ENCODE measurements at regions not wholly inside any gene's neighbourhood (a gene's known extent, or its start where the extent isn't known, plus 50 kb on each side); places are given as distances from the start of the nearest gene placed in this dataset.
A peak's percentile ranks its signal among the peaks of the same experiment; 100 is the strongest.

DNA sequence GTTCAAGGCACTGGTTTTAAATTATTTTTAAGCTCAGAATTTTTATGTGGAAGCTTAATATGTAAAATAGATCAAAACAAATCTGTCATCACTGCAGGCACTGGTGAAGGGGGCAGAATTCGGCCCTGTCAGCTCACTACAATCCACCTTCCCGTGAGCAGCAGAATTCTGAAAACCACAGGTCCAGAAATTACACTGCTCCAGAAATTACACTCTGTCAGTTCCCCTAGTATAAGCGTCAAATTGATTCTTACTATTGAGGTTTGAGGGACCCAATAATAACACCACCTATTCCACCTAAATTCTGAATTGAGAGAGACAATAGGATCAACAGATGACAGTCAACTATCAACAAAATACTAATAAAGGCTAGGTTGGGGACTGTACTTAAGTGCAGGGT lies 245.5 kb downstream of the PHLDA1 start:
- H3K27ac ChIP-seq (ENCODE audit: insufficient read depth, low read length, poor library complexity, severe bottlenecking): no peak overlapping the region
- H3K36me3 ChIP-seq (ENCODE audit: control insufficient read depth, insufficient read depth, low read length): no peaks in the 10 kb centered on the region
- no peak for DNase-seq
- no peaks in the 10 kb centered on the region for H3K27me3 ChIP-seq (replicated peaks; ENCODE audit: control insufficient read depth, insufficient read depth, low read length, poor library complexity, severe bottlenecking)
- H3K4me1 ChIP-seq (ENCODE audit: control insufficient read depth, insufficient read depth, low read length, poor library complexity, severe bottlenecking): no peaks in the 10 kb centered on the region
- H3K9me3 ChIP-seq (ENCODE audit: control insufficient read depth, low read length): no peaks in the 10 kb centered on the region
- no peak overlapping the region for H3K4me3 ChIP-seq (ENCODE audit: insufficient read depth, low read depth, low read length, poor library complexity, severe bottlenecking)

DNA sequence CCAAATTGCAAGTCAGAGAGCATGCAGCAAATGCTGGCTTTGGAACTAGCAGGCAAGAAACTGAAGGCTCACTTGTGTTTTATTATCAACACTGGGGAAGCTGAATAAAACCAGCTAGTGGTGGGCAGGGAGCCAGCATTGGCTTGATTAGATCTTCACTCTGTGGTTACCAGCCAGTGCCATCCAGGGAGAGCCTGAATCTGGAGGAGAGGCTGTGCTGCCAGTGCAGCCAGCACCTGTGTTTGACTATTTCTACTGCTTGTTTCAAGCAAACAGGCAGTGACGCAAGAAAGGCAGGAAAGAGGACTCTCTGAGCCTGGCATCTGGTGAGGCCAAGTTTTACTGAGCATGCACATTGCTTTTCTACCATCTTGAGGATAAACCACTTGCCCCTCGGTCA lies 247.0 kb downstream of the PHLDA1 start:
- H3K4me3 ChIP-seq (ENCODE audit: insufficient read depth, low read depth, low read length, poor library complexity, severe bottlenecking): no peak overlapping the region
- H3K4me1 ChIP-seq (ENCODE audit: control insufficient read depth, insufficient read depth, low read length, poor library complexity, severe bottlenecking): no peaks in the 10 kb centered on the region
- no peaks in the 10 kb centered on the region for H3K9me3 ChIP-seq (ENCODE audit: control insufficient read depth, low read length)
- no peaks in the 10 kb centered on the region for H3K36me3 ChIP-seq (ENCODE audit: control insufficient read depth, insufficient read depth, low read length)
- no peaks in the 10 kb centered on the region for H3K27me3 ChIP-seq (replicated peaks; ENCODE audit: control insufficient read depth, insufficient read depth, low read length, poor library complexity, severe bottlenecking)
- peak in 1 of 3 donors; percentile 8 for DNase-seq
- no peak overlapping the region for H3K27ac ChIP-seq (ENCODE audit: insufficient read depth, low read length, poor library complexity, severe bottlenecking)

DNA sequence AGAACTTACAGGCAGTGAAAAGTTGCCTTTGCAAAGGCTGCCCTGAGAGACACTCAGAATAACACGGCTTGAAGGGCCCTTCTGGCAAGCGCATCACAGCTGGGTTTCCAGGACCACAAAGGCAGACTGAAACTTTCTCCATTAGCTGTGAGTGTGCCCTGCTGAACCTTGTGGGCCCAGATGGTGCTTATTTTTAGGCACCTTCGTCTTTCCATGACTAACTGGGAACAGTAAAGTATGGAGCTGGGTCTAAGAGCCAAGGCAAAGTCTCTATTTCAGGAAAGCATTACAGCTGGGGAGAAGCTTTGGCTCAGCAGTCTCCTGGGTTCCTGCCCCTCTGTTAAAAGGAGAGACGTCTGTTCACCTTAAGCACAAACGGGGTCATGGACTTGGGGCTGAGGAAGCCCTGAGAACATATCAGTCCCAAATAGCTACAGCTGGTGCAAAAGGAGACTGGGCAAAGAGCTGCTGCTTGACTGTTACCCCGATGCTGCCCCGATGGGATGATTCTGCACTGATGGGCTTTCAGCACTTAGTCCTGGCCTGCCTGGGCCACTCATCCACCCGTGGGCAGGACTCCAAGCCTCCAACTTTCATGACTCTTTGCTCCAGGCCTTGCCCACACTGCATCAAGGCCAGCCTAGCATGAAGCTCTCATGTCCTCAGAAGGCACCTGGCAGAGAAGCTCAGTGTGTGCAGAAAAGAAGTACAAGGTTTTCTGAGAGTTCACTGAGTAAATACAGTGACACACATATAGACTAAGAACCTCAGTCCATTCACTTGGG lies 248.3 kb downstream of the PHLDA1 start:
- Histone ChIP-seq H3K27me3 (replicated peaks; ENCODE audit: control insufficient read depth, insufficient read depth, low read length, poor library complexity, severe bottlenecking) (no peaks in the 10 kb centered on the region), H3K4me1 (ENCODE audit: control insufficient read depth, insufficient read depth, low read length, poor library complexity, severe bottlenecking) (no peaks in the 10 kb centered on the region), H3K9me3 (ENCODE audit: control insufficient read depth, low read length) (no peaks in the 10 kb centered on the region), H3K4me3 (ENCODE audit: insufficient read depth, low read depth, low read length, poor library complexity, severe bottlenecking) (no peak overlapping the region), H3K36me3 (ENCODE audit: control insufficient read depth, insufficient read depth, low read length) (no peaks in the 10 kb centered on the region), H3K27ac (ENCODE audit: insufficient read depth, low read length, poor library complexity, severe bottlenecking) (no peak overlapping the region)
- DNase-seq: no peak

GRCh38 chr12:75782069-75782581 lies 249.5 kb downstream of the PHLDA1 start:
- Histone ChIP-seq H3K4me3 (ENCODE audit: insufficient read depth, low read depth, low read length, poor library complexity, severe bottlenecking) (no peak overlapping the region), H3K27ac (ENCODE audit: insufficient read depth, low read length, poor library complexity, severe bottlenecking) (no peak overlapping the region), H3K27me3 (replicated peaks; ENCODE audit: control insufficient read depth, insufficient read depth, low read length, poor library complexity, severe bottlenecking) (no peaks in the 10 kb centered on the region), H3K36me3 (ENCODE audit: control insufficient read depth, insufficient read depth, low read length) (no peaks in the 10 kb centered on the region), H3K4me1 (ENCODE audit: control insufficient read depth, insufficient read depth, low read length, poor library complexity, severe bottlenecking) (no peaks in the 10 kb centered on the region), H3K9me3 (ENCODE audit: control insufficient read depth, low read length) (no peaks in the 10 kb centered on the region)
- DNase-seq: no peak

DNA sequence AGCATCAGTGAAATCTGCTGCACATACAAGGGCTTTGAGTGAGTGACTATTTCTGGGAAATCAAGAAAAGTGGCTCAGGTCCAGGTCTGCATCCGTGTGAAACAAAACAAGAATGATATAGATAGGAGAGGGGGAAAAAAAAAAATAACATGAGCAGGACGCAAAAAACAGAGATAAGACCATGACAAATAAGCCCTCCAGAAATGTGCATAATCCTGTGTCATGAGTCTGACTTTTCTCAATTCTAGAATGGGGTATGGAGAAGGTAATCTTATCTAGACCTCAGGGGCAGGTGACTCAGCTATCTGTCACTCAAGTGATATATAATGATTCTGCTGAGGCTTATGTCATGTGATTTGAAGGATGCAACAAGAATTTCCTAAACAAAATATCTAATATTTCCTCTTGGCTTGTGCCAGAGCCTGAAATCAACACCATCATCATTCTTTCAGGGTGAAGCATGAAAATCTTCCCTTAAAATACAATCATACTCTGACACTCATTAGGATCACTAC lies 250.0 kb downstream of the PHLDA1 start:
- no peak overlapping the region for H3K27ac ChIP-seq (ENCODE audit: insufficient read depth, low read length, poor library complexity, severe bottlenecking)
- no peaks in the 10 kb centered on the region for H3K9me3 ChIP-seq (ENCODE audit: control insufficient read depth, low read length)
- no peak for DNase-seq

DNA sequence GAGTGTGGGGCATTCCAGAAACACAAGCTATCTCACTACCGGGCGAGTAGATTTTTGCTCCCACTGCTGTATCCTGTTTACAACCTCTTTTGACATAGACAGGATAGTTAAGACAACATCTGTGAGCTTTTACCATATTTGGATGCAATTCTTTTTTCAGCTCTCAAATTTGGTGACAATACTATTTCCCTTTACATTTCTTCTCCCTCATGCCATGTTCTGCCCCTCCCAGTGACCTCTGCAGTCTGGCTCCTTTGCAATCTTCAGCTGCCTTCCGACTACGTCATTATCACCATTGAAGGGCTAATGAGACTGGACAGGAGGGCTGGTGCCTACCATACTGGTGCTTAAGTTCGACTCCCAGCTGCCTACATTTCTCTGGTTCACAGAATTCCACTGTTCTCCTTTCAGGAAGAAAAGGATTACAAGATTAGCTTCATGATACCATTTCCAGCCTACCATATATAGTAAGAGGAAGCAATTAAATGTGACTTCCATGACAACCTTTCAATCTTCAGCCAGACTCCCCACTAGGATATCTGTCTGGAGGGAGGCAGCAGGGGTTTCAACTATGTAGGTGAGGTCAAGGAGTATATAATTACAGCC lies 251.6 kb downstream of the PHLDA1 start:
- no peaks in the 10 kb centered on the region for H3K4me1 ChIP-seq (ENCODE audit: control insufficient read depth, insufficient read depth, low read length, poor library complexity, severe bottlenecking)
- no peak overlapping the region for H3K4me3 ChIP-seq (ENCODE audit: insufficient read depth, low read depth, low read length, poor library complexity, severe bottlenecking)
- DNase-seq: no peak

More for the DNA sequence above, 250.0 kb downstream of the PHLDA1 start:
- Histone ChIP-seq H3K4me1 (ENCODE audit: control insufficient read depth, insufficient read depth, low read length, poor library complexity, severe bottlenecking) (no peaks in the 10 kb centered on the region), H3K27me3 (replicated peaks; ENCODE audit: control insufficient read depth, insufficient read depth, low read length, poor library complexity, severe bottlenecking) (no peaks in the 10 kb centered on the region), H3K4me3 (ENCODE audit: insufficient read depth, low read depth, low read length, poor library complexity, severe bottlenecking) (no peak overlapping the region), H3K36me3 (ENCODE audit: control insufficient read depth, insufficient read depth, low read length) (no peaks in the 10 kb centered on the region)

DNA sequence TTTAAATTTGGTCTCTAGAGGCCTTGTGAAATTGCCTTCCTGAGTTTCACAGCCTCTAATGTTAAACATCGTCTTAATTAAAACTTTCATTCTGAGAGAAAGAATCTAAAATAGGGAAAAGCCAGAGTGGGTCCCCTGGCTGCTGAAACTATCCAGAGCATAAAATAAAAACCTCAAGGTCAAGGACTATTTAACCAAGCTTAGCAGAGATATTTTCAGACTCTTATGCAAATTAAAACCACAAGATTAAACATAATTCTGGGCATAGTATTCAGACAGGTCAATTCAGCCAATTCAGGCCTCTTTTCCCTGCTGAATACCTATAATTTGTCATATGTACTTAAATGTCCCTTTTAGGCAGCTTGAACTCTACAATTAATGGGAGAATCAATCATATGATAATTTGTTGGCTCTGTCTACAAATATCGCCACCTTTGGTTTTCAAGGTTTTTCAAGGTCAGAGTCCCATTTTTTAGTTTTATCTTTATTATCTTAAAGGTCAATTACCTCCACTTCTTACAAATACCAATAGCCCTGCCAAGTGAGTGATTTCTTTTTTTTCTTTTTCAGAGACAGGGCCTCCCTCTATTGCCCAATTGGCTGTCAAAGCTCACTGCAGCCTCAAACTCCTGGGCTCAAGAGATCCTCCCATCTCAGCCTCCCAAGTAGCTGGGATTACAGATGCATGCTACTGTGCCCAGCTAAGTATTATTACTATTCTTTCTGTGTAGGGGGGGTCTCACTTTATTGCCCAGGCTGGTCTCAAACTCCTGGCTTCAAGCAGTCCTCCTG lies 257.1 kb downstream of the PHLDA1 start:
- H3K36me3 ChIP-seq (ENCODE audit: control insufficient read depth, insufficient read depth, low read length): no peaks in the 10 kb centered on the region
- no peak overlapping the region for H3K4me3 ChIP-seq (ENCODE audit: insufficient read depth, low read depth, low read length, poor library complexity, severe bottlenecking)
- DNase-seq: no peak
- no peaks in the 10 kb centered on the region for H3K27me3 ChIP-seq (replicated peaks; ENCODE audit: control insufficient read depth, insufficient read depth, low read length, poor library complexity, severe bottlenecking)
- H3K27ac ChIP-seq (ENCODE audit: insufficient read depth, low read length, poor library complexity, severe bottlenecking): no peak overlapping the region
- no peaks in the 10 kb centered on the region for H3K9me3 ChIP-seq (ENCODE audit: control insufficient read depth, low read length)
- no peaks in the 10 kb centered on the region for H3K4me1 ChIP-seq (ENCODE audit: control insufficient read depth, insufficient read depth, low read length, poor library complexity, severe bottlenecking)

More for the DNA sequence above, 251.6 kb downstream of the PHLDA1 start:
- H3K9me3 ChIP-seq (ENCODE audit: control insufficient read depth, low read length): no peaks in the 10 kb centered on the region
- H3K27ac ChIP-seq (ENCODE audit: insufficient read depth, low read length, poor library complexity, severe bottlenecking): no peak overlapping the region
- no peaks in the 10 kb centered on the region for H3K27me3 ChIP-seq (replicated peaks; ENCODE audit: control insufficient read depth, insufficient read depth, low read length, poor library complexity, severe bottlenecking)
- H3K36me3 ChIP-seq (ENCODE audit: control insufficient read depth, insufficient read depth, low read length): no peaks in the 10 kb centered on the region

DNA sequence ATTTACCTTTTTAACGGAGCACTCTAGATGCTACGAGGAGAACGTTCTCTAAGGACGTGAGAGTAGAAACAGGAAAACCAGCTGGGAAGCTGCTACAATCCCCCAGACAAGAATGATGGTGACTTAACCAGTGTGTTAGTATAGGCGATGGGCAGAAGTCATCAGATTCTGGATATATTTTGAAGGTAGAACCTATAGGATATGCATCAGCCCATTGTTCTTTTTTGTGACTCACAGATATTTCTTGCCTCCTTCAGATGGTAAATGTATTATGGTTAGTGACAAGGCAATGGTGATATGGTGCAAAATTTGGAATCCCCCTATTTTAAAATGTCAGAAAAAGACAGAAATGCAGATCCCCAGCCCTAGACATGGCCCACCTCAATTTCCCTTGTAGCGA lies 258.2 kb downstream of the PHLDA1 start:
- Histone ChIP-seq H3K4me1 (ENCODE audit: control insufficient read depth, insufficient read depth, low read length, poor library complexity, severe bottlenecking) (no peaks in the 10 kb centered on the region), H3K4me3 (ENCODE audit: insufficient read depth, low read depth, low read length, poor library complexity, severe bottlenecking) (no peak overlapping the region), H3K9me3 (ENCODE audit: control insufficient read depth, low read length) (no peaks in the 10 kb centered on the region), H3K36me3 (ENCODE audit: control insufficient read depth, insufficient read depth, low read length) (no peaks in the 10 kb centered on the region), H3K27me3 (replicated peaks; ENCODE audit: control insufficient read depth, insufficient read depth, low read length, poor library complexity, severe bottlenecking) (no peaks in the 10 kb centered on the region), H3K27ac (ENCODE audit: insufficient read depth, low read length, poor library complexity, severe bottlenecking) (no peak overlapping the region)
- no peak for DNase-seq

GRCh38 chr12:75771023-75771422 lies 259.6 kb upstream of the KRR1 start:
- H3K9me3 ChIP-seq (ENCODE audit: control insufficient read depth, low read length): no peaks in the 10 kb centered on the region
- no peak overlapping the region for H3K27ac ChIP-seq (ENCODE audit: insufficient read depth, low read length, poor library complexity, severe bottlenecking)
- H3K4me3 ChIP-seq (ENCODE audit: insufficient read depth, low read depth, low read length, poor library complexity, severe bottlenecking): no peak overlapping the region
- H3K27me3 ChIP-seq (replicated peaks; ENCODE audit: control insufficient read depth, insufficient read depth, low read length, poor library complexity, severe bottlenecking): no peaks in the 10 kb centered on the region
- H3K4me1 ChIP-seq (ENCODE audit: control insufficient read depth, insufficient read depth, low read length, poor library complexity, severe bottlenecking): no peaks in the 10 kb centered on the region
- no peak for DNase-seq
- H3K36me3 ChIP-seq (ENCODE audit: control insufficient read depth, insufficient read depth, low read length): no peaks in the 10 kb centered on the region

Data from effector memory CD4-positive, alpha-beta T cell (primary cell).